ENCODE measurements at regions not wholly inside any gene's neighbourhood (a gene's known extent, or its start where the extent isn't known, plus 50 kb on each side); places are given as distances from the start of the nearest gene placed in this dataset.

- no peak for TF ChIP-seq CTCF (IDR thresholded peaks at IDR 0.05)
- no peak for TF ChIP-seq POLR2AphosphoS5 (IDR thresholded peaks at IDR 0.05)
- TF ChIP-seq POLR2A (IDR thresholded peaks at IDR 0.05) = no peak
Observed at GRCh38 chr11:134469627-134470026, 57.6 kb upstream of the B3GAT1 start.

Data from prostate gland (tissue), 2 donors.